LNCaP clone FGC (cell line): ENCODE measurements at regions not wholly inside any gene's neighbourhood (a gene's known extent, or its start where the extent isn't known, plus 50 kb on each side); places are given as distances from the start of the nearest gene placed in this dataset.

Experiments
- DNase-seq: peaks from one replicate; pipeline ENCODE4 v3.0.0-alpha.2; 2011; ENCODE audit warnings: low read depth
- H3K4me3 ChIP-seq: 2 replicates; pipeline ENCODE4 v1.5.1; 2011; ENCODE audit warnings: mild to moderate bottlenecking, low read depth, low read length, control low read depth
- CTCF ChIP-seq: IDR thresholded peaks from 2 replicates; pipeline ENCODE4 v1.5.1; 2012; ENCODE audit warnings: mild to moderate bottlenecking; ENCODE audit not compliant: control insufficient read depth, insufficient read depth; ENCODE audit errors: extremely low read depth

- no peak overlapping the region for H3K4me3 ChIP-seq
- no peak for DNase-seq
- TF ChIP-seq CTCF = 0 out of 2 replicates have a peak, but pooled peaks have one; percentile 4
Measured at GRCh38 chr5:124417196-124417595, 329.2 kb downstream of the ZNF608 start.

- TF ChIP-seq CTCF = no peak
- DNase-seq = no peak
- no peak overlapping the region for H3K4me3 ChIP-seq
Measured at GRCh38 chr5:124416627-124417026, 329.8 kb downstream of the ZNF608 start.

GRCh38 chr5:124414973-124415372 lies 331.5 kb downstream of the ZNF608 start:
- H3K4me3 ChIP-seq = no peak overlapping the region
- no peak for DNase-seq
- no peak for TF ChIP-seq CTCF

- H3K4me3 ChIP-seq = no peak overlapping the region
- DNase-seq = peak; percentile 56
- TF ChIP-seq CTCF = peak; percentile 48
Measured at GRCh38 chr5:124410539-124411488, 335.6 kb downstream of the ZNF608 start.

GRCh38 chr5:124408738-124409453 lies 337.5 kb downstream of the ZNF608 start:
- H3K4me3 ChIP-seq = no peak overlapping the region
- no peak for DNase-seq
- no peak for TF ChIP-seq CTCF

- H3K4me3 ChIP-seq = no peak overlapping the region
- no peak for TF ChIP-seq CTCF
- no peak for DNase-seq
Measured at GRCh38 chr5:124404796-124405195, 341.6 kb downstream of the ZNF608 start.

GRCh38 chr5:124403281-124403680 lies 343.2 kb downstream of the ZNF608 start:
- H3K4me3 ChIP-seq = no peak overlapping the region
- no peak for DNase-seq
- TF ChIP-seq CTCF = no peak
